ENCODE measurements at regions not wholly inside any gene's neighbourhood (a gene's known extent, or its start where the extent isn't known, plus 50 kb on each side); places are given as distances from the start of the nearest gene placed in this dataset.

DNA sequence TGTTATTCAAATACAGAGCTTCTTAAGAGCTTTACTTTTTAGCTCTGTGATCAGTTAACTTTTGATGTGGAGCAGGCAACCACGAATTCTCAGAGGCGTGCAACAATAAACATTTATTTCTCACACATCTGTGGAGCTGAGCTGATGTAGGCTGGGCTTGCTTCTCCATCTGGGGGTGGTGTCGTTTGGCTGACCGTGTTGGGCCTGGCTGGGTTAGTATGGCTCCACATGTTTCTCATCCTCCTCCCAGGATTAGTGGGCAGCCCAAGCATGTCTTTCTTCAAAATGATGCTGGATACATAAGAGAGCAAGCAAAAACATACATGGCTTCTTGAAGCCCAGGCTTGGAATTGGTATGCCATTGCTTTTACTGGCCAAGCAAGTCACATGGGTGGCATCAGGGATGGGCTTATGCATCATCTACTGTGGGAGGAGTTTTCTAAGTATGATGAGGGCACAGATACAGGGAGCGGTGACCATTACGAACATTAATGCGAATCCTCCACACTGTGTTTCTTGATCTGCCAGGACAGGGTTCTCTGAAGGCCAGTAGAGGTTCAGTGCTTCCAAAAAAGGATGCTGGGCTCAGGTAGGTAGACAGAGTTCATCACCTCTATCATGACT is 157.0 kb upstream of the TNP1 start:
- TF ChIP-seq POLR2A (IDR thresholded peaks at IDR 0.05): no peak
- TF ChIP-seq, protein P1, sequence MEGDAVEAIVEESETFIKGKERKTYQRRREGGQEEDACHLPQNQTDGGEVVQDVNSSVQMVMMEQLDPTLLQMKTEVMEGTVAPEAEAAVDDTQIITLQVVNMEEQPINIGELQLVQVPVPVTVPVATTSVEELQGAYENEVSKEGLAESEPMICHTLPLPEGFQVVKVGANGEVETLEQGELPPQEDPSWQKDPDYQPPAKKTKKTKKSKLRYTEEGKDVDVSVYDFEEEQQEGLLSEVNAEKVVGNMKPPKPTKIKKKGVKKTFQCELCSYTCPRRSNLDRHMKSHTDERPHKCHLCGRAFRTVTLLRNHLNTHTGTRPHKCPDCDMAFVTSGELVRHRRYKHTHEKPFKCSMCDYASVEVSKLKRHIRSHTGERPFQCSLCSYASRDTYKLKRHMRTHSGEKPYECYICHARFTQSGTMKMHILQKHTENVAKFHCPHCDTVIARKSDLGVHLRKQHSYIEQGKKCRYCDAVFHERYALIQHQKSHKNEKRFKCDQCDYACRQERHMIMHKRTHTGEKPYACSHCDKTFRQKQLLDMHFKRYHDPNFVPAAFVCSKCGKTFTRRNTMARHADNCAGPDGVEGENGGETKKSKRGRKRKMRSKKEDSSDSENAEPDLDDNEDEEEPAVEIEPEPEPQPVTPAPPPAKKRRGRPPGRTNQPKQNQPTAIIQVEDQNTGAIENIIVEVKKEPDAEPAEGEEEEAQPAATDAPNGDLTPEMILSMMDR (IDR thresholded peaks at IDR 0.05): no peak

Data from body of pancreas (tissue), 4 donors.